PC-9 (cell line): ENCODE measurements at regions not wholly inside any gene's neighbourhood (a gene's known extent, or its start where the extent isn't known, plus 50 kb on each side); places are given as distances from the start of the nearest gene placed in this dataset.

ENCODE experiments used
- BruUV-seq: library from RNA; stranded (reverse); fragments of 400-500 nt; replicated peaks from 2 replicates; lab custom pipeline; 2021; lab: Mats Ljungman, UMichigan
- CTCF ChIA-PET: fragments of 300-600 bp; sonication (Branson Sonifier 250); formaldehyde crosslinking; loops from one replicate; lab custom pipeline; 2022; ENCODE audit warnings: antibody characterized with exemption; lab: Charles Lee
- POLR2A ChIA-PET: fragments of 300-600 bp; sonication (Branson Sonifier 250); formaldehyde crosslinking; loops from one replicate; lab custom pipeline; 2022; ENCODE audit warnings: antibody characterized with exemption; ENCODE audit not compliant: unreplicated experiment; lab: Charles Lee
- DNase-seq, 2 experiments: peaks; one replicate each; pipeline versions ENCODE4 v3.0.0 to v3.0.0-alpha.2; 2015 to 2022; ENCODE audit warnings: mixed read lengths in 1 of 2
- H2AFZ ChIP-seq: fragments of 200-600 bp; sonication (generic); 2 replicates; pipeline ENCODE4 v1.8.1; 2017; ENCODE audit warnings: antibody characterized with exemption
- H3F3A ChIP-seq: fragments of 200-600 bp; sonication (generic); 2 replicates; pipeline ENCODE4 v1.8.1; 2017; ENCODE audit warnings: antibody characterized with exemption, mild to moderate bottlenecking, low read depth; ENCODE audit not compliant: insufficient read depth
- H3K27ac ChIP-seq: fragments of 200-600 bp; sonication (generic); 2 replicates; pipeline ENCODE4 v1.6.1; 2016; ENCODE audit warnings: mixed run types
- H3K27me3 ChIP-seq: fragments of 200-600 bp; sonication (generic); 2 replicates; pipeline ENCODE4 v1.6.1; 2016; ENCODE audit warnings: low read depth, mixed run types; ENCODE audit not compliant: insufficient read depth
- H3K36me3 ChIP-seq: fragments of 200-600 bp; sonication (generic); 2 replicates; pipeline ENCODE4 v1.6.1; 2016; ENCODE audit warnings: low read depth, mixed run types
- H3K4me1 ChIP-seq: fragments of 200-600 bp; sonication (generic); replicated peaks from 2 replicates; pipeline ENCODE4 v1.6.1; 2016; ENCODE audit warnings: mixed run types; ENCODE audit not compliant: insufficient read depth
- H3K4me2 ChIP-seq: fragments of 200-600 bp; sonication (generic); 2 replicates; pipeline ENCODE4 v1.6.1; 2017; ENCODE audit warnings: mixed run types
- H3K4me3 ChIP-seq: fragments of 200-600 bp; sonication (generic); 2 replicates; pipeline ENCODE4 v1.6.1; 2016; ENCODE audit warnings: mixed run types
- H3K79me2 ChIP-seq: fragments of 200-600 bp; sonication (generic); 2 replicates; pipeline ENCODE4 v1.6.1; 2017; ENCODE audit warnings: low read depth, mixed run types
- H3K9me2 ChIP-seq: fragments of 200-600 bp; sonication (generic); 2 replicates; pipeline ENCODE4 v1.8.1; 2017; ENCODE audit warnings: mild to moderate bottlenecking; ENCODE audit not compliant: insufficient read depth
- H3K9me3 ChIP-seq: fragments of 200-600 bp; sonication (generic); 2 replicates; pipeline ENCODE4 v1.8.1; 2016; ENCODE audit warnings: low read depth; ENCODE audit not compliant: insufficient read depth
- H4K20me1 ChIP-seq: fragments of 200-600 bp; sonication (generic); 2 replicates; pipeline ENCODE4 v1.8.1; 2017; ENCODE audit not compliant: insufficient read depth
- EZH2 ChIP-seq: fragments of 200-600 bp; sonication (generic); IDR thresholded peaks from 2 replicates; pipeline ENCODE4 v1.8.0; 2017; ENCODE audit warnings: antibody characterized with exemption, low read depth
- intact Hi-C: fragments of 100-400 bp; cut with micrococcal nuclease; formaldehyde crosslinking; loops from one replicate; pipeline ENCODE4 v1.10.0; 2022; ENCODE audit not compliant: unreplicated experiment
- TF ChIP-seq, protein P1 (sequence below): fragments of 200-600 bp; sonication (generic); conservative IDR thresholded peaks from 2 replicates; pipeline ENCODE4 v1.6.1; 2017; ENCODE audit warnings: mixed run types, antibody characterized with exemption, mild to moderate bottlenecking, moderate library complexity

DNA sequence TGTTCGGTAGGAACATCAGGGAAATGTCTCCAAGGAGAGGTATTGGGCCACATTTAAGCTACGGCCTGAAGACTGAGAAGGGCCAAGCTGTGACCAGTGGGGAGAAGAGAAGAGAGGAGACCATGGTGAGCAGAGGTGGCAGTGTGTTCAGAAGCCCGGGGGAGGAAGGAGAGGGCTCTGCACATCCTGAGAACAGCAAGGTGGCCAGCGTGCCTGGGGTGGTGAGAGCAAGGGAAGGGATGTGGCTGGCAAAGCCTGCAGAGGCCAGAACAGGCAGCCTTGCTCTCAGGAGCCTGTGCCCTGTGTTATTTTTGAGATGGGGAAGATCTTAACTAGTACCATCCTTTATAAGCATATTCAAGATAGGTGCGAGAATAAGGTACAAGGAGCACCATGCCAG is 933.5 kb upstream of the EEF2KMT start:
- TF ChIP-seq, protein P1, sequence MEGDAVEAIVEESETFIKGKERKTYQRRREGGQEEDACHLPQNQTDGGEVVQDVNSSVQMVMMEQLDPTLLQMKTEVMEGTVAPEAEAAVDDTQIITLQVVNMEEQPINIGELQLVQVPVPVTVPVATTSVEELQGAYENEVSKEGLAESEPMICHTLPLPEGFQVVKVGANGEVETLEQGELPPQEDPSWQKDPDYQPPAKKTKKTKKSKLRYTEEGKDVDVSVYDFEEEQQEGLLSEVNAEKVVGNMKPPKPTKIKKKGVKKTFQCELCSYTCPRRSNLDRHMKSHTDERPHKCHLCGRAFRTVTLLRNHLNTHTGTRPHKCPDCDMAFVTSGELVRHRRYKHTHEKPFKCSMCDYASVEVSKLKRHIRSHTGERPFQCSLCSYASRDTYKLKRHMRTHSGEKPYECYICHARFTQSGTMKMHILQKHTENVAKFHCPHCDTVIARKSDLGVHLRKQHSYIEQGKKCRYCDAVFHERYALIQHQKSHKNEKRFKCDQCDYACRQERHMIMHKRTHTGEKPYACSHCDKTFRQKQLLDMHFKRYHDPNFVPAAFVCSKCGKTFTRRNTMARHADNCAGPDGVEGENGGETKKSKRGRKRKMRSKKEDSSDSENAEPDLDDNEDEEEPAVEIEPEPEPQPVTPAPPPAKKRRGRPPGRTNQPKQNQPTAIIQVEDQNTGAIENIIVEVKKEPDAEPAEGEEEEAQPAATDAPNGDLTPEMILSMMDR, result no peak
- no peak for TF ChIP-seq EZH2
- no peaks in the 10 kb centered on the region for H3K9me2 ChIP-seq
- H3K79me2 ChIP-seq, result no peaks in the 10 kb centered on the region
- H3K4me3 ChIP-seq, result no peak overlapping the region
- no peaks in the 10 kb centered on the region; the same call in 1 of the 2 replicates for H4K20me1 ChIP-seq
- DNase-seq, result no peak
- peaks cover 9% of the 10 kb centered on the region; the same call in 1 of the 2 replicates for H3K27me3 ChIP-seq
- POLR2A ChIA-PET, result no interaction called here
- H3K4me2 ChIP-seq, result no peak overlapping the region
- no peak overlapping the region for H3K27ac ChIP-seq
- no peak overlapping the region for H2AFZ ChIP-seq
- BruUV-seq, result no TSS peak
- intact Hi-C loops, result no loop called here
- no peaks in the 10 kb centered on the region for H3F3A ChIP-seq
- H3K4me1 ChIP-seq, result no peaks in the 10 kb centered on the region
- no peaks in the 10 kb centered on the region for H3K36me3 ChIP-seq
- H3K9me3 ChIP-seq, result no peaks in the 10 kb centered on the region
- CTCF ChIA-PET, result no interaction called here

DNA sequence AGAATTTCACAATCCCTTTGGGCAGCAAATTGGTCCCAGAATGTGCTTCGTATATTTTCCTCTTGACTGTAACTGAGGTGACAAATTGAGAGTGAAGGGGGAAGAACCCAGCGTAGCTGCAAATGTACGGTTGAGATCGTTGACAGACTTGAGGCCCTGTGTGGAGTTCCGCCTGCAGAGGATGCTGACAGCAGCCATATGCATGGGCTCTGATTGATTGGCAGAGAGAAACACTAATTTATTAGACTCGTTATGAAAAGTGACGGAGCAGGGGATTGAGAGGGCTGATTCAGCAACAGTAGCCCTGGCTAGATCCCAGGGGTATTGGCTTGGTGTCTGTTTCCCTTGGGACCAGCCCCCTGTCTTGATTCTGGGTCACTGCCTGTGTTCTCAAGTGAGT is 930.1 kb upstream of the EEF2KMT start:
- intact Hi-C loops, result no loop called here
- ChIA-PET CTCF (no interaction called here), POLR2A (no interaction called here)
- Histone ChIP-seq H2AFZ (no peak overlapping the region), H3K4me2 (no peak overlapping the region), H3K27ac (no peak overlapping the region), H4K20me1 (no peaks in the 10 kb centered on the region), H3K36me3 (no peaks in the 10 kb centered on the region), H3K4me1 (no peaks in the 10 kb centered on the region), H3K27me3 (peaks cover 32% of the 10 kb centered on the region), H3F3A (no peaks in the 10 kb centered on the region), H3K79me2 (no peaks in the 10 kb centered on the region), H3K9me3 (no peaks in the 10 kb centered on the region), H3K4me3 (no peak overlapping the region), H3K9me2 (no peaks in the 10 kb centered on the region)
- TF ChIP-seq EZH2, result no peak
- TF ChIP-seq, protein P1, result no peak
- BruUV-seq, result no TSS peak
- no peak for DNase-seq

DNA sequence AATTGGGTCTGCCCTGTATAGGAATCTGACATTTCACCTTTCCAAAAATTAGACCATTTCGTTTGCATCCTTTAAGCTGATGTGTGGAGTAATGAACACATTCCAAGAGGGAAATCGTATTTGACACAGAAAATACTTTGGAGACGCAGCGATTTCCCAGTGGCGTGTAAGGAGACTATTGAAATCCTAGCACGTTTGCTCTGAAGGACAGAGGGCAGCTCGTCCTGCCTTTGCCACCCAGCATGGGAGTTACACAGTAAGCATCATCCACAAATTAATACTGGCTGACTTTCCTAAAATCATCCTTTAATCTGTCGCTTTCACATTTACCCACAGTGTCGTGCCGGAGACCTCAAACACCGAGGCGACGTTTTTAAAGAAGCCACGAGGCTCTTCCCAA is 925.9 kb upstream of the EEF2KMT start:
- Histone ChIP-seq H3K27ac (no peak overlapping the region), H3K4me3 (no peak overlapping the region), H3K27me3 (peaks cover 50% of the 10 kb centered on the region), H3K9me2 (no peaks in the 10 kb centered on the region), H3K4me2 (no peak overlapping the region), H3K79me2 (no peaks in the 10 kb centered on the region), H3F3A (no peaks in the 10 kb centered on the region), H4K20me1 (no peaks in the 10 kb centered on the region; the same call in 1 of the 2 replicates), H3K9me3 (no peaks in the 10 kb centered on the region), H2AFZ (no peak overlapping the region), H3K4me1 (no peaks in the 10 kb centered on the region), H3K36me3 (no peaks in the 10 kb centered on the region)
- no peak for DNase-seq
- BruUV-seq, result no TSS peak
- CTCF ChIA-PET, result no interaction called here
- TF ChIP-seq, protein P1, result no peak
- TF ChIP-seq EZH2, result no peak
- POLR2A ChIA-PET, result no interaction called here
- intact Hi-C loops, result no loop called here
